Activated CD4-positive, alpha-beta T cell treated with anti-CD3 and anti-CD28 coated beads for 1 hour (primary cell): ENCODE measurements at regions not wholly inside any gene's neighbourhood (a gene's known extent, or its start where the extent isn't known, plus 50 kb on each side); places are given as distances from the start of the nearest gene placed in this dataset.
"Not testable (repeated sequence)": the region's sequence is repeated elsewhere in the genome, so short reads cannot be mapped to it uniquely, and the experiment has no call there.

Experiments used
- DNase-seq: peaks from one replicate; pipeline ENCODE4 v3.0.0-alpha.2; 2020

DNA sequence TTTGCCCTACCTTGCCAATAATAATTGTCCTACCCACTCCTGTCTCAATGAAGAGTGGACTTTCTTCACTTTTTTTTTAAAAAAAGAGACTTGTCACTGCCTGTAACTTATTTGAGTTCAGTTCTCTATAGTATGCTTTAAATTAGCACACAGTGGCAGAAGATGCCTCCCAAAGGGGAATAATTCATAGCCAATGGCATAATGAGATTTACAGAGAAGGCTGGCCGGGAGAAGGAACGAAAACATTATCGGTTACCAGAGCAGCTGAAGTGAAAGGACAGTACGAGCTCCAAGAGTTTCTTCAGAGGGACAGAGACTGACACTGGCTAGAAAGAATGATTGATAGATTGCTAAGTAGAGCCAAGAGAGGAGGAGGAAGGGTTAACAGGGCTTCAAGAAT lies 356.3 kb downstream of the EMP1 start:
- DNase-seq = no peak

DNA sequence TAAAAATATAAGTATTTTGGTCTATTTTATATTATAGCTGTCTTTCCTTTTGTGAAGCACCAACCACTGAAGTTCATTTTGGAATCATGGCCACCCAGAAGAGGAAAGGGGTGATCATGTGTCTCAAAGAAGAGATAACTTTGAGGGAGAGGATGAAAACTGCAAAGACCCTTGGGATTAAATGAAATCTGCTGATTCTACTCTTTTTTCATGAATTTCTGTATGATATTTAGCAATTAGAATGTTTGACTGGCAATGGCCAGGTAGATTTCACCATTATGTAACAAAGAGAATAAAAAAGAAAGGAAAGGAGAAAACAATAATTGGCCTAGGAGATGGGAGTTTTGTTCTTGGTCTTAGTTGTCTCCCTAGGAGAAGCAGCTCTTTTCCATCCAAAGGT lies 350.8 kb downstream of the EMP1 start:
- DNase-seq = no peak

- no peak for DNase-seq
Observed at GRCh38 chr12:13546231-13546630, 349.7 kb downstream of the EMP1 start.

- DNase-seq = no peak
Observed at GRCh38 chr12:13539051-13539450, 342.5 kb downstream of the EMP1 start.

- DNase-seq = no peak
Observed at GRCh38 chr12:13538136-13538535, 341.6 kb downstream of the EMP1 start.

DNA sequence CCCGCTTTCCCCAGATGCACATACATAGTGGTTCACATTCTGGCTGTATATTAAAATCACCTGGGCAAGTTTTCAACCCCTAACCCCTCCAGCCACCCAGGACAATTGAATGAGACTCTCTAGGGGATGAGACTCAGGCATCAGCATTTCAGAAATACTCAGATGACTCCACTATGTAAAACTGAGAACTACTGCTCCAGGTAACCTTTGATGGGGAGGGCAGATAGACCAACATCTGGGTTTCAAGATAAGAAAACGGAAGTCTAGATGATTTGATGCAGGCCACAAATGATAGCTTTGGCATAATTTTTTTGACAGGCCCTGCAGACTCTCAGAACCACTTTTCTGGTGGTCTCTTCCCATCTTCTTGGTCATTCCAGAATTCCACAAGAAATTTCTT lies 341.1 kb downstream of the EMP1 start:
- no peak for DNase-seq

DNA sequence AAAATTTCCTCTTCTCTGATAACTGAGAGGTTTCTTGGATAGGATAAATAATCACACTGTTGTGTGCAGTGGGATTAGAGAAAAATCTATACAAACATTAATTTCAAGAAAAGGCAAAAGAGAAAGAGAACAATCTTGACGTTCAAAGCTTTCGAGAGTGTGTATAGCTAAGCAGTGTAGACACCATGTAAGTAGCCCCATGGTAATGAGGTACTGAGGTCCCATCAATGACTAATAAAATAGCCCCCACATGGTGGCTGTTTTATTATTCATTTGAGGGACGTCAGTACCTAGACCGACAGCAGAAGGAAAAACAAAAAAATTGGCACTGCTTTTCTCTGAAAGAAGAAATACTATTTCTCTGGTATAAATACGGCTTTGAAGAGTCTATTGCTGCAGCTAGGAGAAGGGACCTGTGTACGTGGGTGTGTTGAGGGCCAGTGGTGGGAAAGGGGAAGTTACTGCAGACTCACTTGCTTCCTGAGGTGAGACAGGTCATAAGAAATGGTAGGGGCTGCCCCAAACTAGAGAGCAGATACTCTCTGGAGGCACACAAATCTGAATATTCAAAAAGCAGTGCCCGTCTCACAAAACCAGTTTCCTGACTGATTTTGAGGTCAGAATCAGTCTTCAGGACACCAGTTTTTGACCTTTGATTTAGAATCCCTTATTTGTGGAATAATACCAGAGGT lies 339.8 kb downstream of the EMP1 start:
- DNase-seq = no peak

DNA sequence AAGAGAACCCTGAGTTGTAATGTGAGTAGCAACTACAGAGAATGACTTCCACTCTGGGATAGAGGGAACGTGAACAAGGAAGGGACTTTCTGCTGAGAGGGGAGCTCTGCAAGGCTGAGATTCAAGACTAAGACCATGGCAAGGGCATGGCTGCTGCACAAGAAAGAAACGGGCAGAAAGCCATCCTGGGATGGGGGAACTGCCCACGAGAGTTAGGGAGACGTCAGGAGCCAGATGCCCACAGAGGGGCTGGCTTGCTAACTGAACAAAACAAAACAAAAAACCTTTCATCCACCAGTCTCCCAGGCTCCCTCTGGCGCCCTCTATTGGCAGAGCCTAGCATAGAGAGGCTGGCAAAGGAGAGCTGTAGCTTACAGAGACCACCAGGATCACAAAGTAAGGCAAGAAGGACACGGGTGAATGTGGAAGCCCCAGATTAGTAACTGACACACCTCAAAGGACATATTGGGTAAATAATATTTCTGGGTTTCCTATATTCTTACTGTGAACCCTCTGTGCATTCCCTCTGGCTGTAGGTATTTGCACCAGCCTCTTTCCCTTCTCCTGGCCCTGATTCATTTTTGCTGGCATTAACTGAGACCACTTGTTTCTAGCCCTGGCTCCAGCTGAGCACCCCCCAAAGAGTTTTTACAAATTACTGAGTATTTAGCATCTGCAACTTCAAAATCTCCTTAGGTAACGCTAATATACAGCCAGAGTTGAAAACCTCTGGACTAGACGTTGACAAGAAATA lies 338.3 kb downstream of the EMP1 start:
- DNase-seq = no peak

- DNase-seq = no peak
Observed at GRCh38 chr12:13534242-13534641, 337.7 kb downstream of the EMP1 start.

GRCh38 chr12:13530966-13531365 lies 334.4 kb downstream of the EMP1 start:
- DNase-seq = no peak

GRCh38 chr12:13526185-13526921 lies 329.8 kb downstream of the EMP1 start:
- not testable (repeated sequence) for DNase-seq

GRCh38 chr12:13523536-13524307 lies 327.2 kb downstream of the EMP1 start:
- DNase-seq = no peak

GRCh38 chr12:13518034-13518433 lies 321.5 kb downstream of the EMP1 start:
- DNase-seq = not testable (repeated sequence)

GRCh38 chr12:13509740-13510139 lies 313.2 kb downstream of the EMP1 start:
- DNase-seq = no peak

GRCh38 chr12:13505636-13506035 lies 309.1 kb downstream of the EMP1 start:
- no peak for DNase-seq

DNA sequence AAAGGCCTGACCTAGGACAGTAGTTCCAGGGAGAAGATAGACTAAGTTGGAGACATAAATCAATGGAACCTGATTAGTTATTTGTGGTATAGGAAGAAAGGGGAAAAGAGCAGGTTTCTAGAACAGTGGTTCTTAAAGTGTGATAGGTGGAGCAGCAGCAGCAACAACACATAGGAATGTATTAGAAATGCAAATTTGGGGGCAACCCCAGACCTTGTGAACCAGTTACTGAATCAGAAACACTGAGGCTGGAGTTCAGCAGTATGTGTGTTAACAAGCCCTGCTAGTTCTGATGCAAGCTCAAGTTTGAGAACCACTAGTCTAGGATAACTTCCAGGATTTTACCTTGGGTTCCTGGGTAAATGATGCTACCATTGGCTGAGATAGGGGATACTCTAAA lies 308.7 kb downstream of the EMP1 start:
- DNase-seq = no peak

GRCh38 chr12:13504736-13505135 lies 308.2 kb downstream of the EMP1 start:
- no peak for DNase-seq

DNA sequence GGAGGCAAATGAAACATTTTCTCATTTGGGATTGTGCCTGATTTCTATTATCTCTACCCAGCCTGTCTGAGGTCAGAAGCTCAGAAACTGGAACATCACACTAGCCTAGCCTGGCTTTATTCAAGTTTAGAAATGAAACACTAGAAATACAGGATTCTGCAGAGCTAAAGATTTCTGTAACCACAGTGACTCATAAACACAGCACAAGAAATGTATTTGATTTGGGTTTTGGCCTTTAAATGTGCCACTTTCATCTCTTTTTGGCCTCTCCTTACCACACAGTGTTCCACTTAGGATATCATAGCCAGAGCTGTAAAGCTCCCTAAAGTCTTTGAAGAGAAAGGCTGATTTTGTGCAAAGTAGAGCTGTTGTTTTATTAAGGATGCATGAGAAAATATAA lies 307.5 kb downstream of the EMP1 start:
- no peak for DNase-seq

GRCh38 chr12:13503094-13503835 lies 306.7 kb downstream of the EMP1 start:
- DNase-seq = no peak

- no peak for DNase-seq
Observed at GRCh38 chr12:13499008-13499407, 302.5 kb downstream of the EMP1 start.

DNA sequence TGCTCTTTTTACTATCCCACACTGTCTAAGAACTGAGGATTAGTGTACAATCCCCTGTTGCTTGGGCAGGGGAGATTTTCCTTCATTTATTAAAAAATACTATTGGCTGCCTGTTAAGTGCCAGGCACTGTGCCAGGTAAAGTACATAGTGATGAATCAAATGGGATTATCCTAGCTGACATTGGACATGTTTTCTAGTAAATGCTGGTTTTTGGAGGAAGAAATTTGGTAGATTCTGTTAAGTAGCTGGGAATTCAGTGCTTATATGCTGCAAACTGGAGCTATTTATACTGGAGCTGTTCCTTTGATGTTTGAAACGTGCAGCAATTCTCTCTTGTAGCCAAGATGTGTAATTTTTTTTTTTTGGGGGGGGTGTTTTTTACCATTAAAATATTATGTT lies 299.6 kb downstream of the EMP1 start:
- DNase-seq = no peak

DNA sequence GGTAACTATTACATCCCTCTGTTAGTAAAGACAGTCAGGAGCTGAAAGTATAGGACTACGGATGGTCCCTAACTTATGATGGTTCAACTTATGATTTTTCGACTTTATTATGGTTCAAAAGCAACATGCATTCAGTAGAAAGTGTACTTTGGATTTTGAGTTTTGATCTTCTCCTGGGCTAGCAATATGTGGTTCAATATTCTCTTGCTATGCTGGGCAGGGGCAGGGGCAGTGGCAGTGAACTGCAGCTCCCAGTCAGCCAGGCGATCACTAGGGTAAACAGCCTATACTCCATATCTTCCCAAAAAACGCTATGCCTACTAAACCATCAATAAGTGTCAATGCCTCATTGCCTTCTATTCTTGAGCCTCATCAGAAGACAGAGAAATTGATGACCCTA lies 292.7 kb downstream of the EMP1 start:
- no peak for DNase-seq
